ENCODE measurements at regions not wholly inside any gene's neighbourhood (a gene's known extent, or its start where the extent isn't known, plus 50 kb on each side); places are given as distances from the start of the nearest gene placed in this dataset.

DNA sequence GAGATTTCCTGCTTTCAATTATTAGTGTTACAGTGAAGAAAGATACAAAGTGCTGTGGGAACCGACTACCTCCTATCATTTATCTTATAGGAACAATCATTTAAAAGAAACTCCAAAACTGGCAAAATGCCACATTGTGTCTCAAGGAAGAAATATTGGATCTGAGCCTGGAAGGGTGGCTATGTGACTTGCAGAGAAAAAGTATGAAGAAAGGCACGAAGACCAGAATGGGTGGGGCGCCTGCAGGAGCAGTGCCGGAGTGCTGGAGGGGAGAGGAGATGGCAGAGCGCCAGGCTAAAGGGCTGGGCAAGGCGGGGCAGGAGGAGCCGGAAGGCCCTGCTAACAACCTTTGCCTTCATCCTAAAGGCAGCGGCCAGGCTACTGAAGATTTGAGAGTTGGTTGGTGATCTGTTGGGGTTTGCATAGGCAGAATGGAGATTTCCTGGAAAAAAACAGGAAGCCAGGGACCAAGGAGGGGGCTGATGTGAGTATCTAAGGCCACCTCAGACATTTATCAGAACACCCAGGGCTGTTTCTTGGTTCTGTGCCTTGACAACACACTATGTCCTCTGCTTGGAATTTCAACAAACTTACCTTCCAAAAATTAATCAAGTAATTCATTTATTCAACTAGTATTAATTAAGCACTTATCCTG is 125.6 kb downstream of the MAFB start:
- in situ Hi-C loops (cut with MboI; ENCODE audit: low sequenced_read_pairs, unreplicated experiment) = no loop called here
- TF ChIP-seq, protein P1, sequence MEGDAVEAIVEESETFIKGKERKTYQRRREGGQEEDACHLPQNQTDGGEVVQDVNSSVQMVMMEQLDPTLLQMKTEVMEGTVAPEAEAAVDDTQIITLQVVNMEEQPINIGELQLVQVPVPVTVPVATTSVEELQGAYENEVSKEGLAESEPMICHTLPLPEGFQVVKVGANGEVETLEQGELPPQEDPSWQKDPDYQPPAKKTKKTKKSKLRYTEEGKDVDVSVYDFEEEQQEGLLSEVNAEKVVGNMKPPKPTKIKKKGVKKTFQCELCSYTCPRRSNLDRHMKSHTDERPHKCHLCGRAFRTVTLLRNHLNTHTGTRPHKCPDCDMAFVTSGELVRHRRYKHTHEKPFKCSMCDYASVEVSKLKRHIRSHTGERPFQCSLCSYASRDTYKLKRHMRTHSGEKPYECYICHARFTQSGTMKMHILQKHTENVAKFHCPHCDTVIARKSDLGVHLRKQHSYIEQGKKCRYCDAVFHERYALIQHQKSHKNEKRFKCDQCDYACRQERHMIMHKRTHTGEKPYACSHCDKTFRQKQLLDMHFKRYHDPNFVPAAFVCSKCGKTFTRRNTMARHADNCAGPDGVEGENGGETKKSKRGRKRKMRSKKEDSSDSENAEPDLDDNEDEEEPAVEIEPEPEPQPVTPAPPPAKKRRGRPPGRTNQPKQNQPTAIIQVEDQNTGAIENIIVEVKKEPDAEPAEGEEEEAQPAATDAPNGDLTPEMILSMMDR (IDR thresholded peaks at IDR 0.05; ENCODE audit: borderline replicate concordance, control extremely low read depth, extremely low read depth, insufficient read depth, missing control alignments) = no peak
- no peak for DNase-seq (ENCODE audit: low spot score)

DNA sequence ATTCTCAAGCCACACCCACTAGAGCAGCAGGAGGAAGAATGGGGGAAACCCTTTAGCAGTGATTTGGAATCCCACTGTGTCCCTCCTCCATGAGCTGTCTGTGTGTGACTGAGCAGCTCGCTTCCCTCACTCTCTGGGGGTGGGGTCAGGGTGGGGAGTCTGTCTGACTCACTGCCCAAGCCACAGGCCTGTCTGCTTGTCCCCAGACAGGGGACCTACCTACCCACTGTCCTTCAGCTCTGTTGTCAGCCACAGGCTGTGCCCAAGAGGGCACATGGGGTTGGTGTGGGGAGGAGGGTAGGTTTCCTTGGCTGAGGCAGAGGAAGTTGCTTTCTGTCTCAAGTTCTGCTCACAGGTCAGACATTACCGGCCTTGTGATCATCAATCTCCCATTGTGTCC is 127.0 kb downstream of the MAFB start:
- DNase-seq (ENCODE audit: low spot score) = no peak
- in situ Hi-C loops (cut with MboI; ENCODE audit: low sequenced_read_pairs, unreplicated experiment) = no loop called here
- TF ChIP-seq, protein P1 (IDR thresholded peaks at IDR 0.05; ENCODE audit: borderline replicate concordance, control extremely low read depth, extremely low read depth, insufficient read depth, missing control alignments) = no peak

DNA sequence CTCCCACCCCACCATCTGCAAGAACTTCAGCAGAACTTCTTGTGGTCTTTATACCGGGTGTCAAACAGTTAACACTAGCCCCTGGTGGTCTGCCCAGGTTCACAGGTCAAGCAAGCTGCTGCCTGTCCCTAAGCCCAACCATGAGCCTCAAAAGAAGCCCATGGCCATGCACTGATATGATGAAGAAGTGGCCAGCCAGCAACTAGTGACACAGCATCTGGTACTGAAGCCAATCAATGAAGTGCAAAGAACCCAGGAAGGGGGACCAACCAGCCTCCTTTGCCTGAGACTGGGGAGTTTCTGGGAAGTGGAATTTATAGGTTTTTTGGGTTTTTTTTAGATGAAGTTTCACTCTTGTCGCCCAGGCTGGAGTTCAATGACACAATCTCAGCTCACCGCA is 127.8 kb downstream of the MAFB start:
- in situ Hi-C loops (cut with MboI; ENCODE audit: low sequenced_read_pairs, unreplicated experiment) = no loop called here
- DNase-seq (ENCODE audit: low spot score) = no peak
- TF ChIP-seq, protein P1 (IDR thresholded peaks at IDR 0.05; ENCODE audit: borderline replicate concordance, control extremely low read depth, extremely low read depth, insufficient read depth, missing control alignments) = no peak

DNA sequence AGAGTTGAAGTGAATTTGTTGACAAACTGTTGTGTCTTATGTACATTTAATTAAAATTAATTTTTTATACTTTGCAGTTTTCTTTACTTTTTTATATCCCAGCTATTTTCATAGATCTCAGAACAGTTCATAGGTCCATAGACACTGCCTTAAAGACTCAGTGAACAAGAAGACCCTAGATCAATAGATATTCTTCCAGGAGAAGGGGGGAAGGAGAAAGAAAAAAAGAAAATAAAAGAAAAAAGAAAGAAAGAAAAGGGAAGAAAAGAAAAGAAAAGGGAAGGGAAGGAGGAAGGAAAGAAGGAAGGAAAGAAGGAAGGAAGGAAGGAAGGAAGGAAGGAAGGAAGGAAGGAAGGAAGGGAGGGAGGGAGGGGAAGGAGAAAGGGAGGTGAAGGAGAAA is 130.8 kb downstream of the MAFB start:
- no peak for DNase-seq (ENCODE audit: low spot score)
- in situ Hi-C loops (cut with MboI; ENCODE audit: low sequenced_read_pairs, unreplicated experiment) = no loop called here
- TF ChIP-seq, protein P1 (IDR thresholded peaks at IDR 0.05; ENCODE audit: borderline replicate concordance, control extremely low read depth, extremely low read depth, insufficient read depth, missing control alignments) = no peak

DNA sequence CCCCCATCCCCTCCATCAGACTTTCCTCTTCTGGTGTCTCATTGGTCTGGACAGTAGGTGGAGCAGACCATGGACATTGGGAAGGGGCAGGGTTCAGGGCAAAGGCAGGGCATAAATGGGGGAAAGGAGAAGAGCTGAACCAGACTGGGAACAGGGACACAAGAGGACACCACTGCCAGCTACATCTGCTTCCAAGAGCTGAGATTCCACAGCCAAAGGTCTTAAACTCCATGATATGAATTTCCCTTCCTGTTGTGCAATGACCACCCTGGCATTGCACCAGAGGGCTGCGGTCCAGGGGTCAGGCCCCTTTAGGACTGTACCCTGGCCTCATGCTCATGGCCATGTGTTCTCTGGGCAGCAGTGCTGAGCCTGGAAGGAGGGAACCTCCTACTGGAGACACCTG is 137.9 kb downstream of the MAFB start:
- TF ChIP-seq, protein P1 (IDR thresholded peaks at IDR 0.05; ENCODE audit: borderline replicate concordance, control extremely low read depth, extremely low read depth, insufficient read depth, missing control alignments) = no peak
- DNase-seq (ENCODE audit: low spot score) = no peak
- in situ Hi-C loops (cut with MboI; ENCODE audit: low sequenced_read_pairs, unreplicated experiment) = no loop called here

DNA sequence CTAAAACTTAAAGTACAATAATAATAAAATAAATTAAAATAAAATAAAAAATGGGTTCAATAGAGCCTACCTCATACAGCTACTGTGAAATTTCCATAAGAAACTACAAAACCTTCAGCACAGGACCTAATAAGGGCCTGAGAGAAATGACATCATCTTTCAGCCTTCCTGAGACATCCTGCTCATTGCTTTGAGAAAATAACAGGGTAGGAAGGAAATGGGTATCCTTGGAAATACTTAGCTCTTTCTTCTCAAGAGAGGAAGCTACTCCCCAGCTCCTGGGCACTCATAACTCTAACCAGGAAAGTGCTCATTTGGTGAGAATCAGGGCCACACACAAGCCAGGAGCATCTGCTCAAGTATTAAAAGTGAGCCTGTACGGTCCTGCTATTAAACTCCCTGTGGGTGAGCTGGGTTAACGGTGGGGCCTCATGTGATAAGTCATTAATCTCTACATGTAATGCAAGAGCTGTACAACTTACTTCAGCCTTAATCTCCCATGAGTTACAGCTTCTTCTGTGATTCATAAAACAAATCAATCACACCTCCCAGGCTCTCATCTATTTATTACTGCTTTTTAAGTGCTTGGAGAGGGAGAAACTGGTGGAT is 141.4 kb downstream of the MAFB start:
- TF ChIP-seq, protein P1 (IDR thresholded peaks at IDR 0.05; ENCODE audit: borderline replicate concordance, control extremely low read depth, extremely low read depth, insufficient read depth, missing control alignments) = no peak
- no peak for DNase-seq (ENCODE audit: low spot score)
- in situ Hi-C loops (cut with MboI; ENCODE audit: low sequenced_read_pairs, unreplicated experiment) = no loop called here
